ENCODE measurements at regions not wholly inside any gene's neighbourhood (a gene's known extent, or its start where the extent isn't known, plus 50 kb on each side); places are given as distances from the start of the nearest gene placed in this dataset.

- TF ChIP-seq SMAD4 (CRISPR knock-in tag; conservative IDR thresholded peaks at IDR 0.05) (no peak), SP1 (CRISPR knock-in tag; IDR thresholded peaks at IDR 0.05) (no peak), TFAP4 (CRISPR knock-in tag; IDR thresholded peaks at IDR 0.05; ENCODE audit: borderline replicate concordance) (no peak)
- no peak overlapping the region for H3K4me2 ChIP-seq (ENCODE audit: insufficient read depth, low read length)
- no peak for ATAC-seq
- H3K9me3 ChIP-seq (replicated peaks; ENCODE audit: control insufficient read depth, insufficient read depth, low read depth, low read length) = no peaks in the 10 kb centered on the region
- no peak overlapping the region for H3K27ac ChIP-seq (ENCODE audit: extremely low read depth, low read depth, low read length)
- H3K4me3 ChIP-seq = no peak overlapping the region
- no TSS peak for BruUV-seq (replicated peaks)
- no peak for FAIRE-seq
- H3K36me3 ChIP-seq (ENCODE audit: control insufficient read depth, insufficient read depth, low read length) = no peaks in the 10 kb centered on the region
- H3K9me1 ChIP-seq (ENCODE audit: control insufficient read depth, insufficient read depth, low read length) = no peaks in the 10 kb centered on the region
- intact Hi-C loops (cut with micrococcal nuclease) = no loop called here
- 0% methylated on average over 1 of the region's 1 CpG for WGBS (ENCODE audit: insufficient coverage, low coverage, missing lambda C conversion rate)
- H3K9ac ChIP-seq (ENCODE audit: insufficient read depth in 1 of 2, low read depth in 2 of 2, low read length in 2 of 2) = no peak overlapping the region
- in situ Hi-C loops (cut with MboI) = no loop called here
- no peak overlapping the region for H2AFZ ChIP-seq (ENCODE audit: low read depth, low read length)
- no peak for DNase-seq (ENCODE audit: extremely low read depth in 1 of 4, low spot score in 3 of 4)
- H3K27me3 ChIP-seq (ENCODE audit: control insufficient read depth in 2 of 2, insufficient read depth in 2 of 2, low read length in 2 of 2) = no peaks in the 10 kb centered on the region
- no peaks in the 10 kb centered on the region for H3K4me1 ChIP-seq (replicated peaks in 1 of 2; ENCODE audit: control insufficient read depth in 2 of 2, insufficient read depth in 2 of 2, low read length in 2 of 2)
- ChIA-PET POLR2A (no interaction called here), CTCF (ENCODE audit: low intra/inter-chr PET ratio) (no interaction called here)
- H3K79me2 ChIP-seq (ENCODE audit: control insufficient read depth, insufficient read depth, low read length) = no peaks in the 10 kb centered on the region
- H4K20me1 ChIP-seq (replicated peaks; ENCODE audit: control insufficient read depth, insufficient read depth, low read length) = no peaks in the 10 kb centered on the region
Measured at GRCh38 chr4:11565213-11565612, 136.5 kb upstream of the HS3ST1 start.

GRCh38 chr4:11564021-11564420 is 135.3 kb upstream of the HS3ST1 start:
- H3K27me3 ChIP-seq (ENCODE audit: control insufficient read depth in 2 of 2, insufficient read depth in 2 of 2, low read length in 2 of 2) = no peaks in the 10 kb centered on the region
- in situ Hi-C loops (cut with MboI) (no loop called here), intact Hi-C loops (cut with micrococcal nuclease) (no loop called here)
- no peaks in the 10 kb centered on the region for H3K79me2 ChIP-seq (ENCODE audit: control insufficient read depth, insufficient read depth, low read length)
- no peak for FAIRE-seq
- no peak for ATAC-seq
- CTCF ChIA-PET (ENCODE audit: low intra/inter-chr PET ratio) = no interaction called here
- no peak overlapping the region for H2AFZ ChIP-seq (ENCODE audit: low read depth, low read length)
- no peak overlapping the region for H3K9ac ChIP-seq (ENCODE audit: insufficient read depth in 1 of 2, low read depth in 2 of 2, low read length in 2 of 2)
- BruUV-seq (replicated peaks) = no TSS peak
- H3K27ac ChIP-seq (ENCODE audit: extremely low read depth, low read depth, low read length) = no peak overlapping the region
- POLR2A ChIA-PET = no interaction called here
- no peaks in the 10 kb centered on the region for H3K4me1 ChIP-seq (replicated peaks in 1 of 2; ENCODE audit: control insufficient read depth in 2 of 2, insufficient read depth in 2 of 2, low read length in 2 of 2)
- no peaks in the 10 kb centered on the region for H3K9me3 ChIP-seq (replicated peaks; ENCODE audit: control insufficient read depth, insufficient read depth, low read depth, low read length)
- no peaks in the 10 kb centered on the region for H4K20me1 ChIP-seq (replicated peaks; ENCODE audit: control insufficient read depth, insufficient read depth, low read length)
- no peak overlapping the region for H3K4me2 ChIP-seq (ENCODE audit: insufficient read depth, low read length)
- H3K36me3 ChIP-seq (ENCODE audit: control insufficient read depth, insufficient read depth, low read length) = no peaks in the 10 kb centered on the region
- 5% methylated on average over 2 of the region's 2 CpGs for WGBS (ENCODE audit: insufficient coverage, low coverage, missing lambda C conversion rate)
- no peak overlapping the region for H3K4me3 ChIP-seq
- H3K9me1 ChIP-seq (ENCODE audit: control insufficient read depth, insufficient read depth, low read length) = no peaks in the 10 kb centered on the region
- DNase-seq (ENCODE audit: extremely low read depth in 1 of 4, low spot score in 3 of 4) = no peak
- TF ChIP-seq RHOXF2B (CRISPR knock-in tag; conservative IDR thresholded peaks at IDR 0.05) = no peak
- no peak for TF ChIP-seq HMGN3 (IDR thresholded peaks at IDR 0.05; ENCODE audit: borderline replicate concordance, extremely low read depth, insufficient read length, low read depth, low read length)
- TF ChIP-seq ZNF282 (CRISPR knock-in tag; IDR thresholded peaks at IDR 0.05) = no peak
- TF ChIP-seq ZNF431 (CRISPR knock-in tag; IDR thresholded peaks at IDR 0.05) = no peak
- TF ChIP-seq CHD4 (IDR thresholded peaks at IDR 0.05; ENCODE audit: insufficient read depth, insufficient replicate concordance, low read depth, low read length, poor library complexity, severe bottlenecking) = no peak
- no peak for TF ChIP-seq IRF1 (CRISPR knock-in tag; IDR thresholded peaks at IDR 0.05; ENCODE audit: borderline replicate concordance)
- TF ChIP-seq ZNF76 (CRISPR knock-in tag; IDR thresholded peaks at IDR 0.05; ENCODE audit: borderline replicate concordance) = no peak
- no peak for TF ChIP-seq BHLHE40 (IDR thresholded peaks at IDR 0.05; ENCODE audit: low read length)
- TF ChIP-seq POLR3G (IDR thresholded peaks at IDR 0.05; ENCODE audit: extremely low read depth, insufficient read length, insufficient replicate concordance) = no peak
- TF ChIP-seq TCF3 (CRISPR knock-in tag; IDR thresholded peaks at IDR 0.05) = no peak

Data from K562 (cell line).